H1 (cell line): ENCODE measurements at regions not wholly inside any gene's neighbourhood (a gene's known extent, or its start where the extent isn't known, plus 50 kb on each side); places are given as distances from the start of the nearest gene placed in this dataset.

Experiments used
- CTCF ChIA-PET: fragments of 300-600 bp; sonication (Branson Sonifier 250); formaldehyde crosslinking; loops from one replicate; lab custom pipeline; 2021; ENCODE audit not compliant: partially characterized antibody; lab: Charles Lee
- POLR2A ChIA-PET: fragments of 300-600 bp; sonication (Branson Sonifier 250); formaldehyde crosslinking; loops from one replicate; lab custom pipeline; 2021; ENCODE audit warnings: inconsistent platforms; ENCODE audit not compliant: partially characterized antibody; lab: Charles Lee
- DNase-seq, 2 experiments: peaks; one replicate each; pipeline versions ENCODE4 v3.0.0 to v3.0.0-alpha.2; 2010 to 2022; ENCODE audit warnings: low spot score in 2 of 2, low read depth in 1 of 2, mixed read lengths in 1 of 2
- FAIRE-seq: peaks from 2 replicates; lab custom pipeline; 2011; peaks lifted over from hg19 to GRCh38; lab: Jason Lieb, UNC
- H2AFZ ChIP-seq: 2 replicates; pipeline ENCODE4 v1.8.1; 2012; ENCODE audit warnings: low read length, inconsistent platforms
- H2AK5ac ChIP-seq: 2 replicates; pipeline ENCODE4 v1.6.1; 2013; ENCODE audit warnings: low read depth, low read length
- H2BK120ac ChIP-seq: replicated peaks from 2 replicates; pipeline ENCODE3; 2013; ENCODE audit warnings: low read depth, low read length, inconsistent platforms
- H2BK12ac ChIP-seq: 2 replicates; pipeline ENCODE4 v1.6.1; 2013; ENCODE audit warnings: low read depth, low read length
- H2BK15ac ChIP-seq: 2 replicates; pipeline ENCODE4 v1.6.1; 2013; ENCODE audit warnings: low read length
- H2BK20ac ChIP-seq: 2 replicates; pipeline ENCODE4 v1.6.1; 2013; ENCODE audit warnings: low read length
- H2BK5ac ChIP-seq: 2 replicates; pipeline ENCODE4 v1.6.1; 2013; ENCODE audit warnings: low read depth, low read length
- H3K14ac ChIP-seq: 2 replicates; pipeline ENCODE4 v1.6.1; 2013; ENCODE audit warnings: inconsistent platforms; ENCODE audit not compliant: insufficient read length
- H3K18ac ChIP-seq: 2 replicates; pipeline ENCODE4 v1.6.1; 2013; ENCODE audit warnings: low read length; ENCODE audit errors: extremely low read depth
- H3K23ac ChIP-seq: 2 replicates; pipeline ENCODE4 v1.6.1; 2013; ENCODE audit warnings: inconsistent platforms; ENCODE audit not compliant: insufficient read length
- H3K23me2 ChIP-seq: 2 replicates; pipeline ENCODE4 v1.6.1; 2013; ENCODE audit warnings: low read depth, low read length
- H3K27ac ChIP-seq: 2 replicates; pipeline ENCODE4 v1.6.1; 2011; ENCODE audit warnings: low read depth, low read length, inconsistent platforms
- H3K27me3 ChIP-seq, 4 experiments: replicated peaks in 1 of 4; 1 replicate in 1 of 4; 2 replicates in 3 of 4; pipeline versions ENCODE4 v1.6.1 to v1.8.1; 2011 to 2013; ENCODE audit warnings: low read length in 3 of 4, mild to moderate bottlenecking in 3 of 4, inconsistent platforms in 2 of 4, mixed read lengths in 2 of 4, moderate library complexity in 1 of 4; ENCODE audit not compliant: control insufficient read depth in 3 of 4, insufficient read depth in 3 of 4; ENCODE audit errors: extremely low read depth in 1 of 4
- H3K36me3 ChIP-seq, 4 experiments: 2 replicates each; pipeline versions ENCODE4 v1.6.1 to v1.8.1; 2011 to 2013; ENCODE audit warnings: mild to moderate bottlenecking in 4 of 4, low read length in 3 of 4, moderate library complexity in 2 of 4, control low read depth in 1 of 4, inconsistent platforms in 1 of 4; ENCODE audit not compliant: insufficient read depth in 4 of 4, control insufficient read depth in 2 of 4
- H3K4ac ChIP-seq: replicated peaks from 2 replicates; pipeline ENCODE3; 2013; ENCODE audit warnings: low read length, low read depth, mixed read lengths, inconsistent platforms; ENCODE audit not compliant: insufficient read length
- H3K4me1 ChIP-seq, 4 experiments: replicated peaks in 1 of 4; 1 replicate in 1 of 4; 2 replicates in 3 of 4; pipeline versions ENCODE4 v1.6.1 to v1.8.1; 2011 to 2013; ENCODE audit warnings: low read length in 3 of 4, inconsistent platforms in 2 of 4, mixed read lengths in 1 of 4; ENCODE audit not compliant: insufficient read depth in 4 of 4, control insufficient read depth in 3 of 4
- H3K4me2 ChIP-seq, 2 experiments: 2 replicates each; pipeline versions ENCODE4 v1.6.1 to v1.8.1; 2011 to 2013; ENCODE audit warnings: low read depth in 2 of 2, low read length in 2 of 2, control low read depth in 1 of 2, inconsistent platforms in 1 of 2, mild to moderate bottlenecking in 1 of 2; ENCODE audit not compliant: insufficient read depth in 1 of 2
- H3K4me3 ChIP-seq, 4 experiments: fragments of 200-600, 300-600 bp in 1 of 4; sonication (generic), shearing (Covaris generic), sonication (Bioruptor Twin) in 1 of 4; 2 replicates each; pipeline versions ENCODE4 v1.5.1 to v1.8.1; 2011 to 2016; ENCODE audit warnings: low read length in 4 of 4, low read depth in 3 of 4, control low read depth in 2 of 4, inconsistent platforms in 2 of 4, mild to moderate bottlenecking in 2 of 4, mixed read lengths in 1 of 4, moderate library complexity in 1 of 4; ENCODE audit not compliant: insufficient read depth in 2 of 4; ENCODE audit errors: extremely low read depth in 1 of 4
- H3K56ac ChIP-seq: replicated peaks from 2 replicates; pipeline ENCODE3; 2013; ENCODE audit warnings: low read depth, mild to moderate bottlenecking, mixed read lengths, low read length, inconsistent platforms; ENCODE audit not compliant: insufficient read length
- H3K79me1 ChIP-seq: 2 replicates; pipeline ENCODE4 v1.6.1; 2013; ENCODE audit warnings: low read depth, low read length, control low read depth
- H3K79me2 ChIP-seq, 2 experiments: 2 replicates each; pipeline versions ENCODE4 v1.6.1 to v1.8.1; 2012 to 2013; ENCODE audit warnings: low read length in 2 of 2, mild to moderate bottlenecking in 2 of 2, inconsistent platforms in 1 of 2; ENCODE audit not compliant: insufficient read depth in 2 of 2, control insufficient read depth in 1 of 2
- H3K9ac ChIP-seq, 4 experiments: replicated peaks in 1 of 4; 1 replicate in 1 of 4; 2 replicates in 3 of 4; pipeline versions ENCODE4 v1.6.1 to v1.8.1; 2011 to 2013; ENCODE audit warnings: low read depth in 3 of 4, low read length in 3 of 4, control low read depth in 2 of 4, mild to moderate bottlenecking in 2 of 4, moderate library complexity in 2 of 4, inconsistent platforms in 1 of 4; ENCODE audit errors: extremely low read depth in 1 of 4
- H3K9me3 ChIP-seq, 2 experiments: 2 replicates each; pipeline versions ENCODE4 v1.6.1 to v1.8.1; 2012 to 2013; ENCODE audit warnings: mild to moderate bottlenecking in 2 of 2, moderate library complexity in 2 of 2, control low read depth in 1 of 2, inconsistent platforms in 1 of 2, low read depth in 1 of 2, low read length in 1 of 2, mixed read lengths in 1 of 2; ENCODE audit not compliant: insufficient read depth in 2 of 2
- H4K20me1 ChIP-seq, 2 experiments: replicated peaks in 1 of 2; 2 replicates each; pipeline versions ENCODE3 to v1.8.1; 2011 to 2013; ENCODE audit warnings: inconsistent platforms in 2 of 2, low read length in 2 of 2, mild to moderate bottlenecking in 1 of 2; ENCODE audit not compliant: insufficient read depth in 2 of 2, control insufficient read depth in 1 of 2
- H4K5ac ChIP-seq: 2 replicates; pipeline ENCODE4 v1.6.1; 2013; ENCODE audit warnings: low read length, low read depth, mixed read lengths, inconsistent platforms; ENCODE audit not compliant: insufficient read length
- H4K8ac ChIP-seq: 2 replicates; pipeline ENCODE4 v1.8.0; 2013; ENCODE audit warnings: mild to moderate bottlenecking, moderate library complexity, low read length, inconsistent platforms; ENCODE audit not compliant: insufficient read depth; ENCODE audit errors: extremely low read depth
- H4K91ac ChIP-seq: replicated peaks from 2 replicates; pipeline ENCODE3; 2013; ENCODE audit warnings: low read length, mixed read lengths, inconsistent platforms; ENCODE audit not compliant: insufficient read length
- BACH1 ChIP-seq: IDR thresholded peaks from 2 replicates; pipeline ENCODE4 v1.6.1; 2012; ENCODE audit warnings: low read length, improper control_type of control experiment
- BRCA1 ChIP-seq: IDR thresholded peaks from 2 replicates; pipeline ENCODE4 v1.6.1; 2012; ENCODE audit warnings: low read depth, low read length, improper control_type of control experiment
- CHD1 ChIP-seq: IDR thresholded peaks from 2 replicates; pipeline ENCODE4 v1.6.1; 2012; ENCODE audit warnings: low read depth, low read length, improper control_type of control experiment
- JUN ChIP-seq: IDR thresholded peaks from 2 replicates; pipeline ENCODE4 v1.6.1; 2011; ENCODE audit warnings: low read depth, mild to moderate bottlenecking, improper control_type of control experiment, low read length
- JUND ChIP-seq: IDR thresholded peaks from 2 replicates; pipeline ENCODE4 v1.6.1; 2011; ENCODE audit warnings: mild to moderate bottlenecking, improper control_type of control experiment, low read length
- NRF1 ChIP-seq: IDR thresholded peaks from 2 replicates; pipeline ENCODE4 v1.6.1; 2011; ENCODE audit warnings: mild to moderate bottlenecking, low read depth, low read length, improper control_type of control experiment
- PHF8 ChIP-seq: fragments of 200-600 bp; sonication (generic); conservative IDR thresholded peaks from 2 replicates; pipeline ENCODE4 v1.7.1; 2012; ENCODE audit warnings: low read depth, mild to moderate bottlenecking, inconsistent platforms, low read length, moderate library complexity
- RFX5 ChIP-seq: IDR thresholded peaks from 2 replicates; pipeline ENCODE4 v1.6.1; 2011; ENCODE audit warnings: low read depth, low read length, improper control_type of control experiment, borderline replicate concordance
- RNF2 ChIP-seq: fragments of 200-900, 300-1000 bp; sonication (generic); IDR thresholded peaks from 2 replicates; pipeline ENCODE4 v1.7.1; 2016; ENCODE audit warnings: borderline replicate concordance, low read depth, mild to moderate bottlenecking, antibody characterized with exemption, low read length; ENCODE audit not compliant: poor library complexity, severe bottlenecking; ENCODE audit errors: missing control alignments
- RXRA ChIP-seq: IDR thresholded peaks from 2 replicates; pipeline ENCODE4 v1.6.1; 2011; ENCODE audit warnings: low read depth, mild to moderate bottlenecking, low read length, moderate library complexity; ENCODE audit not compliant: insufficient read depth
- TAF1 ChIP-seq: IDR thresholded peaks from 2 replicates; pipeline ENCODE4 v1.6.1; 2011; ENCODE audit warnings: mild to moderate bottlenecking, low read depth, low read length
- TAF7 ChIP-seq: optimal IDR thresholded peaks from 2 replicates; pipeline ENCODE3; 2011; ENCODE audit warnings: low read depth, mild to moderate bottlenecking, inconsistent platforms, low read length, moderate library complexity, borderline replicate concordance
- TCF12 ChIP-seq: IDR thresholded peaks from 2 replicates; pipeline ENCODE4 v1.6.1; 2011; ENCODE audit warnings: low read depth, mild to moderate bottlenecking, low read length
- WGBS, 2 experiments: shearing (Covaris generic) in 1 of 2; methylation state at CpG; one replicate each; pipeline versions ENCODE4 v1.1.6 to v1.1.7; 2013 to 2015; ENCODE audit warnings: low lambda C conversion rate in 2 of 2, mixed read lengths in 2 of 2, inconsistent platforms in 1 of 2, low coverage in 1 of 2, missing lambda C conversion rate in 1 of 2; ENCODE audit not compliant: insufficient replicate concordance in 2 of 2, insufficient coverage in 1 of 2, insufficient read length in 1 of 2; ENCODE audit errors: extremely low coverage in 1 of 2, missing lambda C conversion rate in 1 of 2; 5-methylcytosine and 5-hydroxymethylcytosine counted together

- no peak overlapping the region for H3K4me2 ChIP-seq
- CTCF ChIA-PET = interaction anchor here (0.5 to 3.6 kb wide), 8 partner anchors 11 to 369 kb away, joined by 3 to 15 read pairs (median 4); no protein-coding TSS in a partner anchor
- no peaks in the 10 kb centered on the region for H3K9me3 ChIP-seq
- TF ChIP-seq CHD1 (no peak), PHF8 (no peak), RXRA (no peak), TAF7 (no peak), BACH1 (no peak), NRF1 (no peak), RFX5 (no peak), TCF12 (no peak), BRCA1 (no peak), RNF2 (no peak), TAF1 (no peak), JUND (no peak), JUN (no peak)
Observed at GRCh38 chr10:130337696-130338635, 201.8 kb downstream of the GLRX3 start.

More at GRCh38 chr10:130337696-130338635, 201.8 kb downstream of the GLRX3 start:
- Histone ChIP-seq H2AK5ac (no peak overlapping the region), H2BK5ac (no peak overlapping the region), H3K9ac (no peak overlapping the region), H3K56ac (no peak overlapping the region), H3K79me2 (no peaks in the 10 kb centered on the region), H4K5ac (no peak overlapping the region), H4K91ac (no peak overlapping the region), H4K20me1 (no peaks in the 10 kb centered on the region), H2BK12ac (no peak overlapping the region), H4K8ac (no peak overlapping the region), H3K27ac (no peak overlapping the region), H2BK20ac (no peak overlapping the region), H2BK120ac (no peak overlapping the region), H3K23ac (no peak overlapping the region), H2AFZ (no peak overlapping the region), H2BK15ac (no peak overlapping the region), H3K18ac (no peak overlapping the region), H3K4me1 (no peaks in the 10 kb centered on the region), H3K14ac (no peak overlapping the region), H3K4me3 (no peak overlapping the region), H3K79me1 (no peaks in the 10 kb centered on the region), H3K4ac (no peak overlapping the region), H3K27me3 (no peaks in the 10 kb centered on the region), H3K23me2 (no peaks in the 10 kb centered on the region), H3K36me3 (no peaks in the 10 kb centered on the region)
- POLR2A ChIA-PET = interaction anchor here (0.5 kb wide), 1 partner anchor 204 kb away, joined by 3 read pairs; no protein-coding TSS in a partner anchor
- 88 to 100% methylated on average over 1 to 14 of the region's 19 CpGs for WGBS, 2 experiments
- no peak for DNase-seq
- FAIRE-seq = no peak
